ENCODE measurements at regions not wholly inside any gene's neighbourhood (a gene's known extent, or its start where the extent isn't known, plus 50 kb on each side); places are given as distances from the start of the nearest gene placed in this dataset.

DNA sequence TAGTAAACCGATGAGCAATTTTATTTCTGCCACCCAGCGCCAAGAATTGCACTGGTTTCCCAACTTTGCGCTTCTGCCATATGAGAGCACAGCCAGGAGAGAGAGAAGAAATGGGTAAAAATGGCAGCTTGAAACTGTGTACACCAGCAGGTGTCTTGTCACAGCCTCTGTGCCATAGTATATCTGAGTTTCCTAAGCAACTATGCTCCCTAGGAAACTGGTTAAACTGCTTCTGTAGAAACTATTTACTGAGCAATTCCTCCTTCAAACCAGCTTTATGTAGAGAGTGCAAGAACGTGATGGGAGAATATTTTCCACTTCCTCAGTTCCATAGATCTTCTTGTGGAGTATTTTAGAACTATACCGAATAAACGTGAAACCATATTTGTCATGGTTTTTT is 1361.3 kb downstream of the PCDH9 start:
- no peaks in the 10 kb centered on the region for H3K9me3 ChIP-seq (replicated peaks in 1 of 3)
- no peak overlapping the region for H3K27ac ChIP-seq
- H3K36me3 ChIP-seq (replicated peaks in 1 of 2): no peaks in the 10 kb centered on the region
- H3K4me1 ChIP-seq (replicated peaks in 1 of 2): no peaks in the 10 kb centered on the region
- no peak overlapping the region for H3K4me3 ChIP-seq
- intact Hi-C loops (cut with DNase I): no loop called here
- WGBS, 4 donors: 69 to 75% (median 74%) methylated on average over 6 of the region's 6 CpGs
- DNase-seq: no peak
- H3K27me3 ChIP-seq: no peaks in the 10 kb centered on the region
- no peak for TF ChIP-seq CTCF (IDR thresholded peaks at IDR 0.05)
- no peak for TF ChIP-seq POLR2A (IDR thresholded peaks at IDR 0.05)

GRCh38 chr13:65868099-65868498 is 1362.0 kb downstream of the PCDH9 start:
- intact Hi-C loops (cut with DNase I): no loop called here
- WGBS, 4 donors: 76 to 88% (median 83%) methylated on average over 4 of the region's 4 CpGs
- no peaks in the 10 kb centered on the region for H3K36me3 ChIP-seq (replicated peaks in 1 of 2)
- DNase-seq: no peak
- H3K9me3 ChIP-seq (replicated peaks in 1 of 3): no peaks in the 10 kb centered on the region
- no peak for TF ChIP-seq CTCF (IDR thresholded peaks at IDR 0.05)
- no peak for TF ChIP-seq POLR2A (IDR thresholded peaks at IDR 0.05)
- H3K27ac ChIP-seq: no peak overlapping the region
- H3K27me3 ChIP-seq: no peaks in the 10 kb centered on the region
- no peak overlapping the region for H3K4me3 ChIP-seq
- H3K4me1 ChIP-seq (replicated peaks in 1 of 2): no peaks in the 10 kb centered on the region

GRCh38 chr13:65866138-65866537 is 1364.0 kb downstream of the PCDH9 start:
- Histone ChIP-seq H3K4me3 (no peak overlapping the region), H3K4me1 (replicated peaks in 1 of 2) (no peaks in the 10 kb centered on the region), H3K9me3 (replicated peaks in 1 of 3) (no peaks in the 10 kb centered on the region), H3K36me3 (replicated peaks in 1 of 2) (no peaks in the 10 kb centered on the region), H3K27ac (no peak overlapping the region), H3K27me3 (no peaks in the 10 kb centered on the region)
- TF ChIP-seq POLR2A (IDR thresholded peaks at IDR 0.05): no peak
- no peak for TF ChIP-seq CTCF (IDR thresholded peaks at IDR 0.05)
- DNase-seq: no peak
- WGBS, 4 donors: 87 to 93% (median 91%) methylated on average over 6 of the region's 6 CpGs
- intact Hi-C loops (cut with DNase I): no loop called here

DNA sequence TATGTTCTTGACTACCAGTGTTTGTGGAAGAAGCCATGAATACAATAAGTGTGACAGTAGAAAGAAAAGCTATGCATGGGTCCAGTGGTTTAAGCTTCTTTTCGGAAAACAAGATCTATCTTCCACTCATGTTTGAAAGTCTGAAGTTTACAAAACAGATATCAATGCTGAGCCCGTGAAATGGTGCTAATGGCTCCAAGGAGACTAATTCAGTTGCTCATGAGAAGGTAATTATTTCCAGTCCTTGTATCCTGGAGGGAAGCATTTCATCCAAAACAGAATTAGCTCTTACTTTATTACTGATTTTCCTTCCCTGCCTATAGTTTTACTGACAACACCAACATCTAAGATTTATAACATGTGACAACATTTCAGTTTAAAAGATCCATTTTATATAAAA is 1364.9 kb downstream of the PCDH9 start:
- H3K36me3 ChIP-seq (replicated peaks in 1 of 2): no peaks in the 10 kb centered on the region
- DNase-seq: no peak
- 83 to 90% (median 85%) methylated on average over 2 of the region's 2 CpGs for WGBS, 4 donors
- H3K27ac ChIP-seq: no peak overlapping the region
- H3K4me1 ChIP-seq (replicated peaks in 1 of 2): no peaks in the 10 kb centered on the region
- H3K9me3 ChIP-seq (replicated peaks in 1 of 3): no peaks in the 10 kb centered on the region
- no peaks in the 10 kb centered on the region for H3K27me3 ChIP-seq
- intact Hi-C loops (cut with DNase I): no loop called here
- no peak overlapping the region for H3K4me3 ChIP-seq
- TF ChIP-seq CTCF (IDR thresholded peaks at IDR 0.05): no peak
- TF ChIP-seq POLR2A (IDR thresholded peaks at IDR 0.05): no peak
